HL-60 (cell line): ENCODE measurements at regions not wholly inside any gene's neighbourhood (a gene's known extent, or its start where the extent isn't known, plus 50 kb on each side); places are given as distances from the start of the nearest gene placed in this dataset.

Experiments used
- CTCF ChIP-seq: IDR thresholded peaks from one replicate; pipeline ENCODE4 v1.5.1; 2011; ENCODE audit warnings: low read length, control low read depth, inconsistent platforms; ENCODE audit not compliant: insufficient read depth
- POLR2AphosphoS5 ChIP-seq: IDR thresholded peaks from 2 replicates; pipeline ENCODE4 v1.6.1; 2012; ENCODE audit warnings: low read depth

GRCh38 chr4:138941037-138941436 is 74.5 kb upstream of the NOCT start:
- TF ChIP-seq POLR2AphosphoS5 (no peak), CTCF (no peak)
